Hematopoietic multipotent progenitor cell treated with erythropoietin and hydrocortisone succinate and interleukin-3 and kit ligand, for 15 days (in vitro differentiated cells): ENCODE measurements at regions not wholly inside any gene's neighbourhood (a gene's known extent, or its start where the extent isn't known, plus 50 kb on each side); places are given as distances from the start of the nearest gene placed in this dataset.

Experiments used
- DNase-seq: peaks from one replicate; pipeline ENCODE4 v3.0.0-alpha.2; 2015; ENCODE audit warnings: low spot score

DNA sequence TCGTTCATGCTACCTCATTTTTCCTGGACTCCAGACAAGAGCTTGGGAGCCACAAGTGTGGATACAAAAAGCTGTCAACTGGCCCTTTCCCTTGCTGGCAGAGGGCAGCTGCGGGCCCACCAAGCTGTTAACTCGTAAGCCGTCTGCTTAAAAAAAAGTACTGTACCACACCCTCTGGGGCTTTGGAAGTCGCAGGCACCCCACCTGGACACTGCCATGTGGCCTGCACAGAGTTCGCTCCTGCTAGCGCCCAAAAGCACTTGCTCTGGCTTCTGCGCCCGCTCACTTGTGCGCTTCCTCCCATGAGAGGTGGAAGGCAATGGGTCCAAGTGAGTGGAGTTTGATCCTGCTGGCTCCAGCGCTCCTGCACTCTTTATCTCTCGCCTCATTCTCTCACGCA is 476.4 kb upstream of the FSTL5 start:
- DNase-seq, result no peak

DNA sequence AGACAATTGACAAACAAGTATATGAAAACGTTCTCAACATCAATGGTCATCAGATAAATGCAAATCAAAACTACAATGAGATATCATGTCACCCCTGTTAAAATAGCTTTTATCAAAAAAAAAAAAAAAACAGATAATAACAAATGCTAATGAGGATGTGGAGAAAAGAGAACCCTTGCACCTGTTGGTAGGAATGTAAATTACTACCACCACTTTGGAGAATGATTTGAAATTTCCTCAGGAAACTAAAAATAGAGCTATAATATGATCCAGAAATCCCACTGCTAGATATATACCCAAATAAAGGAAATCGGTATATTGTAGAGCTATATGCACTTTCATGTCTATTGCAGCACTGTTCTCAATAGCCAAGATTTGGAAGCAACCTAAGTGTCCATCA is 470.6 kb upstream of the FSTL5 start:
- no peak for DNase-seq

DNA sequence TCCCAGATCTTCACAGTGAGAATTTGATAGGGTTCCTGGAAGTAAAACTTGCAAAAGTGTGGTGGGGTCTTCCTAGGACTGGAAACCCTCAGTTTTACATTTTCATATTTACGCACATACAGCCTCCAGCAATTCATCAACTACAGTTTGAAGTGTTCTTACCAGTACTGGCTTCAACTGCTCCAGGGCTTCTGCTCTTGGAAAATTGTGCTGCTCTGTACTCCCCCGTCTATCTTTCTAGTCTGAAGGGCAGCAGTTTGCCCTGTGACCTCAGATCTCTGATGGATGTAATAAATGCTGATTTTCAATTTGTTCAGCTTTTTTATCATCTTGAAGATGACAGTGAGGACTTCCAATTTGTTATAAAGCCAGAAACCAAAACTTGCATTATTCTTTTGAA is 458.9 kb upstream of the FSTL5 start:
- DNase-seq, result no peak

DNA sequence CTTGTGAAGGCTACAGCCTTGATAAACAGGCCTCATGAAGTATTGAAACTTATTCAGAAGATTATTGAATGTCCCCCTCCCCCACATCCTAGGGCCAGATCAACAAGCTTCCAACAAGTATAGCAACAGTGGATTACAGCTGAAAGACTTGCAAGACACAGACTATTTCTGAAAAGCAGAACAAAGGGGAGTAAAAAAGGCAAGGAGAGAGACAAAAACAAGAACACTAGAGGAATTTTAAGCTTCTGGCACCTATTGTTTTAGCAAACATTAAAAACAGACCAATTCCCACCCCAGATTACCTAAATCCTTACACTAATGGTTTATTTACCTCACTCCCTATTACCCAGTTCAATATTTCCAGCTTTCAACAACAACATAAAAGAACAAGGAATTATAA is 446.3 kb upstream of the FSTL5 start:
- DNase-seq, result no peak

DNA sequence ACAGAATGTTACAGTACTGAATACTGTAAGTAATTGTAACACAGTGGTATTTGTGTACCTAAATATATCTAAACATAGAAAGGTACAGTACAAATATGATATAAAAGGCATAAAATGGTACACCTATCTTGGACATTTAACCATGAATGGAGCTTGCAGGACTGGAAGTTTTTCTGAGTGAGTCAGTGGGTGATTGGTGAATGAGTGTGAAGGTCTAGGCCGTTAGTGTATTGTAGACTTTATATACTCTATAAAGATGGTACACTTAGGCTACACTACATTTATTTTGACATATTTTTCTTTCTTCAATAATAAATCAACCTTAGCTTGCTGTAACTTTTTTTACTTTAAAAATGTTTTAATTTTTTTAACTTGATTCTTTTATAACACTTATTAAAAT is 422.5 kb upstream of the FSTL5 start:
- DNase-seq, result no peak

DNA sequence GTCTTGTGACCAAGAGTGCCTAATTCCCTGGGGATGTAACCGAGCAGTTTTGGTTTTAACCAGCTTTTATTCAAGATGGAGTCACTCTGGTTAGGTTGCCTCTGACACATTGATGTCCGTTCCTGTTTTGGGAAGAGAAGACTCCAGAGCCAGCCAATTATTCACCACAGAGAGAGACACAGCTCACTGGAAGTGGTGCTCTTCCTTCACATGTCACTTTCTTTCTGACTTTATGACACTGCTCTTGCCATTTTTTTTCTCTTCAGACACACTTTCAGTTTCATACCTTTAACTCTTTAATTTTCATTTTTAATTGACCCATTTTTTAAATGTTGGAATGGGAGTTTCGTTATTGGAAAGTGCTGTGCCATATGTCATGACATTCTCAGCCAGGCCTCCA is 418.4 kb upstream of the FSTL5 start:
- no peak for DNase-seq

DNA sequence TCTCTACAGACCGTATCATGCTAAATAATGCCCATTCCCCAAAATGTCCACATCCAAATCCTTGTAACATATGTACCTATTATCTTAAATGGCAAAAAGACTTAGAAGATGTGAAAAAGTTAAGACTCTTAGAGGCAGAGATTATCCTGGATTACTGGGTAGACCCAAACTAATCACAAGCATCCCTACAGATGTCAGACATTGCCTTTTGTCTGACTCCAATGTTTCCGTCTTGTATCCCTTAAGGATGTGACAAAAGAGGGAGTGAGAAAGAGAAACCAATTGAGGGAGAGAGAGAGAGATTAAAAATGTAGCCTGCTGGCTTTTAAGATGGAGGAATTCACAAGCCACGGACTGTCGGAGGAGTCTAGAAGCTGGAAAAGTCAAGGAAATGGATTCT is 401.9 kb upstream of the FSTL5 start:
- DNase-seq, result no peak

DNA sequence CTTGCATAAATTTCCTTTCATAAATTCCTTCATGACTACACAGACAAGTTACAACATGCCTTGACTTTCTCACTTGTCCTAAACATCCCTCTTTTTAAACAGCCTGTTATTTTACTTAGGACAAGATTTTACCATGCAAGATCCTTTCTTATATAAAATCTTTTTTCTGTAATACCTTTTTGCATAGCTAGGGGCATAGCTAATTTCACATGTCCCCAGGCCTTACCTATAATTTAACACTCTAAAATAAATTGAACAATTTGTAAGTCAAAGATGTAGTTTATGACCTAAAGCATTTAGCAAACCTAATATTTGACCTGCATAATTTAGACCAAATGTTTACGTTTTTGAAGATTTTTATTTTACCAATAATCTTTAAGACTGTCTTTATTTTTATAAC is 396.3 kb upstream of the FSTL5 start:
- DNase-seq, result no peak

DNA sequence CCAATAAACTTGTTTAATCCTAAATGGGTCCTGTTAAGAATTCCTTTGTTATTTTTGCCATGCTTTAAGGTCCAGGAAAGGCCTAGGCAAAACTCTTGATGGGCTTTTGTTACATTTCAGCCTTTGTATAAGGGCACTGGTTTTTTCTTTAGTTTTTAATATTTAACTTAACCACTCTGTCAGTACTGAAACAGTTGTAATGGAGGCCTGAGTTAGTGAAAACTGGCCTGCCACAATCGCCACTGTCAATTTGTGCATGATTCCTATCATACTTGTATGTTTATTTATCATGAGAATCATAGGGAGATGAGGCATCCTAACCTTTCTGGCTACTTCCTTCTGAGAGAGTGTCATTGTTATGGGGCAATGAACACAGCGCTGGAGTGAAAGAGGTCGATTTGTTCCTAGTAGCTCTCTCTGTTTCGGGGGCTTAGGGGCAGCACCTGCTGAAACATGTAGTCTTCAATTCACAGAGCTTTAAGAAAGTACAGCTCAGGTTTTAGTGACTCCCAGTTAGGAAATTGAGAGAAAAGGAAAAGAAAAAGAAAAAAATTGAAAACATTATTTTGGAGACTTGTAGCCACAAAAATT is 393.8 kb upstream of the FSTL5 start:
- DNase-seq, result no peak

DNA sequence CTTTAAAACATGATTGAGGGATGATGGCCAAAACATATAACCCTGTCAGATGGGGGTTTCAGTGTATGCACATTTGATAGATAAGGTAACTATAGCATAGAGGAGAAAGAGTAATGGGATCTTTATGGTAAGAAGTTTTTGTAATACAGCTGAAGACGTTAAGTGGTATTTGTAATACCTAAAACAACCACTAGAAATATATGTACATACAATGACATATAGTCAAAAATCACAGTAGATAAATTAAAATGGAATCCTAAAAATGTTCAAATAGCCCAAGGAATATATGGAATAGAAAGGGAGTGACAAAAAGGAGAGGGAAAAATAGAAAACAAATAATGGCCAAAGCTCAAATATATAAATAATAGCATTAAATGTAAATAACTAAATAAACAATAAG is 371.3 kb upstream of the FSTL5 start:
- no peak for DNase-seq

DNA sequence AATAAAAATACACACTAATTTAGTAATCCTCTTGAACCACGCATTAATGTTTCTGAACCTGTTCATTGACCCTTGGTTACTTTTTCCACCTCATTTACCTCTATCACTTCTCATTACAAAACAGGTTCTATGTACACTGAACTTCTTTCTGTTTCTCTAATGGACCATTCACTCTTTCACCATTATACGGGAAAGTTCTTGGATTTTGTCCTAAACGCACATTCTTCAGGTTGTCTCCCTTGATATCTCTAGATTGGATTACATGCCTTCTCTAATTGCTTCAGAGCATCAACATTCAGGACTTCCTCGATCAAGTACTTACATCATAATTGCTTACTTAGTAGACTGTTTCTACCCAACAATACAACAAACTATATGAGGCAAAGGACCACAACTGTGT is 359.4 kb upstream of the FSTL5 start:
- DNase-seq, result no peak

DNA sequence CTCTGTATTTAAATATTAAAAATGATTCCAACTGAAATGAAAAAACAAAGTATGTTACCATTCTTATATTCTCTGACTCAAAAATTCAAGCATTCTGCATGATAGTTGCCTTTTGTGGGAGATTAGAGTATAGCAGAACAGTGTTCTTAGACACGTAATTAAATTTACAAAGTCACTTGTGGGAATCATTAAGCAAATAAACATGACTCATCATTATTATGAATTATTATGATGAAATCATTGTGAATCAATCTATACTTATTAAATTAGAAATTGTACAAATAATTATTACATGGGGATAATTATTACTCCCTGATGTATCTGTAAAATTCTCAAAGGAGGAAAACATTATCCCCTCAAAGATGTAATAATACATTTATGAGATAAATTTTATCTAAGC is 358.9 kb upstream of the FSTL5 start:
- no peak for DNase-seq

DNA sequence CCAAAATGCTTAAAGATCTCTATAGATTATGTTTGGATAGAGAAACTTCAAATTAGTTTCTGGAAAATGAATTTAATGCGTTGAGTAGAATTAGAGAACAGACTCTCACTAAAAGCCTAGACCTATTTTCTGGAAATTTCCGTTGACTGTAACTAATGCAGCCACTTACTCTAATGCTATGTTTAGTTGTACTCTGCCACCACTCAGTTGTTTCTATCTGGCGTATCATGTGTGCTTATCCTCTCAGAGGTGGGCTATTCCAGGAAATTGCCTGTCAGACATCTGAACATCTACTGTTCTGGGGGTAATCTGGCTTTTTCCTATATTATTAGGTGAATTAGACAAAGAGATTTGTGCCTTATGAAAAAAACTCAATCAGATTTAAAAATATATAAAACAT is 347.1 kb upstream of the FSTL5 start:
- no peak for DNase-seq

DNA sequence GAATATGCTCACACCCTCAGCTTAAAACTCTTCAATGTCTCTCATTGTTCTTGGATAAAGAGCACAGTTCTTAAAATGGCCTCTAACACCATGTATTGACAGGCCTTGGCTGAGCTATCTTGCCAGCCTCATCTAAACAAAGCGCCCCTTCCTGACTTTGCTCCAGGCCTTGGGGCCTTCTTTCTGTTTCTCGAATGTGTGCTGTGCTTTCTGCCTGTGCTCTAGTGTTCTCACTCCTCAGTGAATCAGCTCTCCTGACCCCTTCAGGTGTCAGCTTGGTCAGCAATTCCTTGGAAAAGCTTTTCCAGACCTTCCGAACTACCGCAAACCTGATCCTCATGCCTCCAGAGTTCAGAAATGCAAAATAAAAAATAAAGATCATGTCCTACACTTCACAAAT is 346.3 kb upstream of the FSTL5 start:
- no peak for DNase-seq

DNA sequence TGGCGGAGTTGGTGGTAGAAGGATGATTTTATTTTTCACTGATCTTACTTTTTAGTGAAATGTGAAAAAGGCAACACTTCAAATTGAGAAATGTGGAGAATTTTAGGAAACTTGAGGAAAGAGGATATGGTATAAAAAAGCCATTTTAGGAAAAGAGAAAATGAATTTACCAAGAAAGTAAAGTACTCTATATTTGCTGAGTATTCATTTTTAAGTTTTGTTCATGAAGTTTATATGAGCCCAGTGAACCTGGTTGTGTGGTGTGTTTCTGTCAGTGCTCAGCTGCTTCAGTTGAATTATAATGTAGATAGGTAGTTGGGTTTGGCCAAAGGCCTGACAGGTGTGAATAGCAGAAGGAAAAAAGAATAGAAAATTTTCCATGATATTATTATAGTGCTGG is 345.5 kb upstream of the FSTL5 start:
- no peak for DNase-seq

DNA sequence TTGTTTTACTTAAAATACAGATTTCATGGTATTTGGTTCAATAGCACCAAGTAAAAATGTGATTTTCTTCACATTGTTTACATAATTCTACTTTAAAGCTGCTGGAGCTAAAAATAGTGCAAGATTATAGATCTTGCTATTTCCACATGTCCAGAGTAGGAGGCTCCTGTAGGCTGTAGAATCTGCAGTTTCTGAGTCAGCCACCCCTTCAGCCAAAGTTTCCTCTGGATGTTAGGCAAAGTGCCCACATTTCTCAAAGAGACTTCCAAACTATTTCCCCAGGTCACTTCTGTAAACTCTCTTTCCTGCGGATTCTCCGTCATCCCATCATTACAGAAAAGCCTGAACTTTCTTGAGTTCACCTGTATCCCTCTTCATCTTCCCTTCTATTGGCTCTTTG is 342.5 kb upstream of the FSTL5 start:
- no peak for DNase-seq

DNA sequence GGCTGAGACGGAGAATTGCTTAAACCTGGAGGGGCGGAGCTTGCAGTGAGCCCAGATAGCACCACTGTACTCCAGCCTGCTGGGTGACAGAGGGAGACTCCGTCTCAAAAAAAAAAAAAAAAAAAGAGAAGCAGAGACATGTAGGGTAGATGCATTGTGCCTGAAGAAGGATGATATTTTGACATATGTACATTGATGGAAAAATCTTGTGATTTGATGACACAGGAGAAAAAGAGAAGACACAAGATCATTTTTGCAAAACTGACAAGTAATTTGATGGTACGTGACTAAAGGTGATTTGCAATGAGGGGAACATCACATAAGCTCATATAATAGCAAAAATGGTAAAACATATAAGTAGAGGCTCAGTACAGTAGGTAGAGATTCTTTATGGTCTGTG is 340.1 kb upstream of the FSTL5 start:
- no peak for DNase-seq

DNA sequence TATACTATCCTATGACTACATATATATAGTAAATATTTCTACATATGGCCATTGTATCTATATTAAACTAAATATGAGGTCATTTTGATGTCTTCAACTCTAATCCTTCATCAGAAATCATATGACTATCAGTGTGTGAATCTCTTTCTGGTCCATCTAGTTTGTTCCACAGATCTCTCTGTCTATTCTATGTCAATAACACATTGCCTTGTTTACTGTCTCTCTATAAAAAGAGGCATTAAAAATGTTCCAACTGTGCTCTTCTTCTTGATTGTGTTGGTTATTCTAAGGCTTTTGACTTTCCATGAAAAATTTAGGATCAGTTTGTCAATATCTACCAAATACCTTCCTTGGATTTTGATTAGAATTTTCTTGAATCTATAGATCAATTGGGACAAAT is 338.3 kb upstream of the FSTL5 start:
- DNase-seq, result no peak

DNA sequence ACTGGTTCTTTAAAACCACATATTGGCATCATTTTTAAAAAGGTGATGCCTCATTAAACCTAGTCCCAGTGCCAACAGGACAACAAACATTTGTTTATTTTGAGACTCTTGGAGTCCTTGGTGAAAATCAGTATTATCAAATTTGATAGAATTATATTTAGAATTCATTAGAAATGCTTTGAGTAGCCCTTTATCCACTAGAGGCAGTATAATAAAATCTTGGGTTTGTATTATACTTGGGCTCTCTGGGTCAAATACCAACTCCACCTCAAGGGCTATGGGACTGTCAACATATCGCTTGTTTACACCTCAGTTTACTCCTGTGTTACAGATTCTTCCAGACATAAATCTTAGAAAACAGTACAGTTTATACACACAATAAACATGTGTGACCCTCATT is 335.7 kb upstream of the FSTL5 start:
- DNase-seq, result no peak

DNA sequence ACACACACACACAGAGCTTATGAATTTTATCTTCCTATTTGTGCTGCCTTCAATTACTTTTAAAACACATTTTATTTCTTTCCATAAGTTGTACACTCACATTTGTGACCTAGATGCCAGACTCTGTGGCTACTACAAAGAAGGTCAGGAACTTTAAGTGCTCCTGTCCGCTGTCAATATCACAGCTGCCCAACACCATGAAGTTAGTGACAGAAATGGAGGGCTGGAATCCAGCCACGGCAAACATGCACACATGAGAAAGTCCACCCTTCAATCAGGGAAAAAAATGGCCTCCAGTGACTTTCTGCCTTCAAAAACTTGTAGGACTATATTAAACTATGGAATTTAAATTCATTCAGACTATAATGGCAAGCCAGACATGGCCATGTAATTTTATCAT is 334.4 kb upstream of the FSTL5 start:
- no peak for DNase-seq

DNA sequence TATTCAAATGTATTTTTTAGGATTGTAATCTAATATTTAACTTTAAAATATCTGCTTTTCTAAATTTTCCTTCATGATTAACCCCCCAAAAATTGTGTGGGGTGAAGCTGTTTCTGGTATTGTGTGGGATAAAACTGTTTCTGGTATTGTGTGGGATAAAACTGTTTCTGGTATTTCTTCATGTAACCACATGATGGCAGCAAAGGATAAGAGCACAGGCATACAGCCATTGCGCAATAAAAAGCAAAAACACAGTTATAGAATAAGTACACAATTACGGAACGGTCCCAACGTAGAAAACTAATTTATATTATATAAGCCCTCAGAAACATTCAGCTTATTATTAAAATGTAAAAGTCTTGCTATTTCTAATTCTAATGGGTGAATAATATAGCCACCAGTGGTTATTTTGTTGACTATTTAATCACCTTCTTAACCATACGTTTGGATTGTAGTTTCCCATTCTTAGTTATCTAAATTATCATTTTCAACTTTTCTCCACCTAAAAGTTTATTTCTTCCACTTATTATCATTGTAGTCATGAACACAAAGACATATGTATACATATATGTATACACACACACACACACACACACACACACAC is 333.9 kb upstream of the FSTL5 start:
- peak; percentile 22 for DNase-seq

DNA sequence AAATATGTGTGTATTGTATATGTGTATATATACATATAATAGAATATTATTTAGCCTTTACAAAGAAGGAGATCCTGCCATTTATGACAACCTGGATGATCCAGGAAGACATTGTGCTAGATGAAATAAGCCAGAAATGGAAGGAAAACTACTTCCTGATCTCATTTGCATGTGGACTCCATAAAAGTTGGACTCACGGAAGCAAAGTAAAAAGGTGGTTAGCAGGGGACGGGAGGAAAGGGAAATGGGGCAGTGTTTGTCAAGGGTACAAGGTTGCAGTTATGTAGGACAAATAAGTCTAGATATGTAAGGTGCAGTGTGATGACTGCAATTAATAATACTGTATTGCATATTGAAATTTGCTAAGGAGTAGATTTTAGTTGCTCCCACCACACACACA is 331.1 kb upstream of the FSTL5 start:
- DNase-seq, result no peak

DNA sequence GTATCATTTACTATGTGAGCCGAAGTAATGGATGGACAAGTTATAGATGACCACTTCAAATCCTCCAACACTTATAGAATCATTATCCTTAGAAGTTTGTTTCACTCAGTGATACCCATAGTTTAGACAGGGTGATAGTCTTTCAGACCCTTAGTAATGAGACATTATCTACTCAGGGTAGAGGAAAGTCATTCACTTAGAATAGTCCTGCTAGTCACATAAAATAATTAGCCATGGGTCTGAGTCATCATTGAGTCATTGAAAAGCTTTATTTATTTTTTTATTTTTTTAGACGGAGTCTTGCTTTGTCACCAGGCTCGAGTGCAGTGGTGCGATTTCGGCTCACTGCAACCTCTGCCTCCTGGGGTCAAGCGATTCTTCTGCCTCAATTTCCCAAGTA is 321.7 kb upstream of the FSTL5 start:
- no peak for DNase-seq

DNA sequence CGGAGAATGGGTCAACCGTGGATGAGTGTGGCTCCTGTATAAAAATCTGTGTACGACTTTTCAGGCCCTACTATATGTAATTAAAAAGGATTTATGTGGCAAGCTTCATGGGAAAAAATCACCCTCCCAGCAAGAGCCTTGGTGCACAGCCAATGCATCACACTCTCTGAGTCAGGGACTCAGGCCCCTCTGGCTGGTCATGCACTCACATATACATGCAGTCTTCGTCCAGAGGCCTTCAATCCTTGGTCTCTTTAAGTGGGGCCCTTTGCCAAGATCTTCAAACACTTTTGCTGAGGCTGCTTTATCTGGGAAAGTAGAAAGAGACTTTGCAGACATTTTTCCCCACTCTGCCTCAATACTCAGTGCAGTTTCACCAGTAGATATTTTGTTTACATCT is 311.4 kb upstream of the FSTL5 start:
- DNase-seq, result no peak

DNA sequence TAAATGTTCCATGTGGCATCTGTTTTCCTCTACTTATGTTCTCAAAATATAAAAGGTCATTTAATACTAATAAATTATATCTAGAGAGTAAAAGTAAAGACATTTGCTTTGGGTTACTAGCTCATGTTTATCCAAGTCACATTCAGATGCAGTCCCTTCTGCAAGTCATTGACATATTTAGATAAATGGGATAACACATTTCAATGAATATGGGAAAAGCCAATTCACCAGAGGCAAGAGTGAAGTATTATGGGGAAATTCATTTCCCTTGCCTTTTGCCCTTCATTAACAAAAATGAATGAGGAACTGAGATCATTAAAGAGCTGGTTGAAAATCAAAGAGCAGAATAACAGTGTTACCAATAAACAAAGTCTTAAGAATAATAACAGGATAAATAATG is 306.2 kb upstream of the FSTL5 start:
- no peak for DNase-seq
